HK-2 (cell line): ENCODE measurements at regions not wholly inside any gene's neighbourhood (a gene's known extent, or its start where the extent isn't known, plus 50 kb on each side); places are given as distances from the start of the nearest gene placed in this dataset.
"Not testable (repeated sequence)": the region's sequence is repeated elsewhere in the genome, so short reads cannot be mapped to it uniquely, and the experiment has no call there.

ENCODE experiments used
- DNase-seq: peaks from one replicate; pipeline ENCODE4 v3.0.0-alpha.2; 2018; ENCODE audit not compliant: unreplicated experiment

DNA sequence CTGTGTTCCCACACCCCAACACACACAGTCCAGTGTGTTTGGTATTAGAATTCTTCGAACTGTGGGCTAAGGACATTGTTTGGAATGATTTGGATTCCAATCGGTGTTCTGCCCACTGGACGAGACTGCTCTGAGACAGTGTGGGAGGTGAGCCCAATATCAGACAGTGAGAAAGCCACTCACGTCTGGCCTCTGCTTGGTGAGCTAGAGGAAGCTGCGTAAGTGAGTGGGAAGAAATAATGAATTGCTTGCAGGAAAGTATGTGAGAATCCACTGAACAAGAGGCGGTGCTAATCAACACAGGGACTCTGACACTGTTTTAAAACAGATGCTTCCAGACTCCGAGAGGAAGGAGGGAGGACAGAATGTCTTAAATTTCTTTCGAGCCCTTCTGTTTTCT lies 675.0 kb upstream of the ANKRD30A start:
- DNase-seq, result no peak

DNA sequence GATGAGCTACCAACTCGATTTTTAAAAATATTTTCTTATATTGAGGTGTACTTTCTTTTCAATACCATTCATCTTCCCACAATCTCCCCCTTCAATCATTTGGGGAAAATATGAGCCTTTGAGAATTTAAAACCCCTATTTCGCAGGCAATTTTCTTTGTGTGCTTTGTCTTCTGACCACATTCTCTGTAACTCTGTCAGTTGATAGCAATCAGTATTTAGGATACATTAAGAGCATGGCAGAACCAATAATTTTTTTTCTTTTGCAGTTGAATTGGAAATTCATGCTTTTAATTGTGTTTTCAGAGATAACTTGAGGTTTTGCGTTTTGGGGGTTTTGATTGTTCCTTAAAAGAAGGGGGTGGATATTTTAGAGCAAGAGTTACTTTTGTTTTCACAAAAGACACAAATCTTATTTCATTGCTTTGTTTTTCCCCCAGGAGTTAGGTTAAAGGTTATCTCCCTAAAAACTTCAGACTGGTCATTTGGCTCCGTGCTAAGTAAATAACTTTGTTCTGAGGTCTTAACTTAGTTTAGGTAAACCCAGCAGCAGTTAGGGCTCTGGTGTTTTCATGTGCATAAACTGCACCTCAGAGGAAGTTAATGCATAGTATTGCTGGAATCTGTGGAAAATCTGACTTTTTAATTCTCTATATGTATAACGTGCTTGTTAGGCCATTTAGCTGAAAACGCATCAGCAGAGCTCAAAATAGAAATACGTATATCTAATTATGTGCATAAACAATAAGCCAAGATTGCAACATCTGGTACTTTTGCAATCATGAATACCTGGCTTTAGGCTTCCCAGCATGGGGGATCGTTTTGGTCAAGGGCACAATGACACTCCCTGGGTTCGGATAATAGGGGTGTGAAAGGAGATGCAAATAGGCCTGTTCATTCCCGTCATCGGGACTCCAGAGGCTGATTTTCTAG lies 676.4 kb upstream of the ANKRD30A start:
- no peak for DNase-seq

DNA sequence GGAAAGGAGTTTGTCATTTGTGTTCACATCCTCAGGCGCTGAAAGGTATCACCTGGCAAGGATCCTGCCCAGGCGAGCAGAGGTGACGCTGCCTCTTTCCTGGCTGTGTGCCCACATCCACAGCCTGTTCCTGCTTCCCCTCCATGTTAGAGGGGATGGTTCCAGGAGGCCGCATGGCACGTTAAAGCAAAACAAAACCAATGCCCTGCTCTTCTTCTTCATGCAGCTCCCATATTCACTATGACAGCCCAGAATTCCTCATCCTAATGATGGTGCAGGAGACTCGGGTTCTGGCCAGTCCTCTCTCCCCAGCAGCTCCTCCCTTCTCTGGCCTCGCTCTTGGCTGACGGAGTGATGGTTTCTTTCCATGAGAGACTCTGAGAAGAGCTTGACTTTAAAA lies 678.5 kb upstream of the ANKRD30A start:
- no peak for DNase-seq

DNA sequence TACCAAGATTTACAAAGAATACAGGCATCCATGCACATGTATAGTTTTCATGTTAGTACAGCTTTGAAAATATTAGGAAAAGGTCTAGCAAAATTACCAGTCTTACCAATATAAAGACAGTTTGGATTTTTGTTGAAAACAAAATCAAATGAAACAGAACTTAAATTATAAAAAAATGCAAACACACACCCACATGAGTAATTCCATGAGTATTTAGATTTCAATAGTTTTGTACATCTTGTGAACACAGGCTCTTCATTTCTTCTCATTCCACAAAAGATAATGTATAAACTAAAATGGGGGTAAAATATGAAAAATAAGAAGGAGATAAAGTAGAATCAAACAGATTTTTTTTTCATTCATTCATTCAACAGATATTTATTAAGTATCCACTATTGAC lies 682.2 kb upstream of the ANKRD30A start:
- no peak for DNase-seq

DNA sequence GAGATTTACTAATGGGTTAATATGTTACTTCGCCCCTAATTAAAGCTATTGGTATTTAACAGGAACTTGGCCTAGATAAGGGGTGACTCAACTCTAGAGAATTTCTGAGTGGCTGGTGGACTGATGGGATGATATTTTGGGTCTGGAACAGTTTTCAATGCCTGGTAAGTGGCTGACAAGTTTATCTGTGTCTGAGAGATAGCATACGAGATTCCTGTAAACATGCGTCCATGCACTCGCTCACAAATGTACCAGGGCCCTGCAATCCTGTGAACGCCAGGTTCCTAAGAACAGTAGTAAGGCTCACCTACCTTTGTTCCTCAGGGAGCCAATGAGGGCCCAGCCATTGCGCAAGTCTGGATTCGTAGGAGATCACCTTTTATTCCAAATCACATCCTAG lies 683.8 kb upstream of the ANKRD30A start:
- DNase-seq, result peak; percentile 1

DNA sequence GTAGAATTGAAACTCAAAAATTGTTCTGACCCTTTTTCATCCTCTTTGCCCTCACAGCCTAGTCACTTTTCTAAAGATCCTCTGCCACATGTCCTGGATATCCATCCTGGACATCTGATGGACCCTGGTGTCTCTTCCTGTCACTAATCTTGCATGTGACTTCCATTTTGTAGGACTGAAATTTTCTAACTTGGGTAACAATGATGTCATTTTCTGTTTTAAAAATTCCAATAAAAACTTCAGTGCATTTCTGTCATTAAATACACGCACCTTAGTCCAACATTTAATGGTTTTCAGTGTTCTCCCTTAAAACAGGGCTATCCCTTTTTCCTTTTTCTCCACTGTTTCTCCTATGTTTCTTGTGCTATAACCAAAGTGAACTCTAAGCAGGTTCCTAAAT lies 684.9 kb upstream of the ANKRD30A start:
- no peak for DNase-seq

DNA sequence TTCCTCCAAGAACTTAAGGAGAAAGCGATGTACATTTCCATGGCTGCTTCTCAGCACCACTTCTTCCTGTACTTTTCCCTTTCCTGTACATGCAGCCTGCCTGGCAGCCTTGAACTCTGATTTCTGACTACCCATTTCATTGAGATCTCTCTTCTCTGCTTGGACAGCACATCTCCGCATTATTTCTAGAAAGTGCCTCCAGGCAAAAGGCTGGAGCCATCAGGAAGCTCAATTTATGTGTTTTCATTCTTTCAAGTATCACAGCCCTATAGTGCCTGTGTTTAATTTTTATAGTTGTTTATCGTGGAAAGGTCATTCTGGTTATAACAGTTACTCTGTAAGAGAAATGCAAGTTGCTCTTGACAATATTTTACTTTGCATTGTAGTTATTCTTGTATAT lies 688.0 kb upstream of the ANKRD30A start:
- no peak for DNase-seq

DNA sequence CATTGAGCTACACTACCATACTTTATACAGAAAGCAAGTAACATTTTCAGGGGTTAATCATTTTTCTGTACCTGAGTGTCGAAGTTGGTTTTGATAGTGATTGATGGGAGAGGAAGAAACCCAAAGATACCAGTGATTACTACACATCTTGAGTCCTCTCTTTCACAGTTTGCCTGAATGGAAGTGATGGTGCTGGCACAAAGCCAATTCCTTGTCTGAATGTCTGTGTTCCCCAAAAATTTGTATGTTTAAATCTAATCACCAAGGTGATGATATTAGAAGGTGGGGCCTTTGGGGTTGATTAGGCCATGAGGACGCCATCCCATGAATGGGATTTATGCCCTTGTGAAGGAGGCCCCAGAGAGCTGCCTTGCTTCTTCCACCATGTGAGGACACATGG lies 696.9 kb upstream of the ANKRD30A start:
- DNase-seq, result no peak

DNA sequence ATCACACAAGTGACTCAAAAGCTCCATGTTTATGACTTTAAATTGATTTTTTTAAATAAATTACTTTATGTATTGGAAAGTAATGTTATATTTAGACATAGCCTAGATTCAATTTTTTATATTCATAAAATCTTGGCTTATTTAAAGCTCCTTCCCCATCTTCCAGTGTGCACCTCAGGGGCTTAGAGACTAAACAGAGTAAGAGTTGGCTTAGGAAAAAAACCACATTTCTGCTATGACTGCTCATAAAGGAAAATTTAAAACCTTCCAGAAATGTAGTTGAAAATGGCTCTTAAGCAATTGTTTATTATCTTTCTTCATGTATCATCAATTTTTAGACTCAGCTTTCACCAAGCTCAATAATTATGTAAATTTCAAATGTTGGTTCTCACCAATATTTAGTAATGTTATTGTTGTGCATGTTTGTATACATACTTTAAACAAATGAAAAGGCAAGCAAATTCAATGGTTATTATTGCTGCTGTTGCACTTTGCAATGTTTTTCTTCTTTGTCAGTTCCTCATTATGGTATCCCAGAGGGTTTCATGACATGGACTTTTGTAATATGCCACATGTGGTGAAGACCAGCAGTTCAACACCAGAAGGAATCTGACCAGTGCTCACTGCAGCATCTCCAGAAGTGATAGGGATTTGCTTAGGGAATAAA lies 700.1 kb upstream of the ANKRD30A start:
- no peak for DNase-seq

DNA sequence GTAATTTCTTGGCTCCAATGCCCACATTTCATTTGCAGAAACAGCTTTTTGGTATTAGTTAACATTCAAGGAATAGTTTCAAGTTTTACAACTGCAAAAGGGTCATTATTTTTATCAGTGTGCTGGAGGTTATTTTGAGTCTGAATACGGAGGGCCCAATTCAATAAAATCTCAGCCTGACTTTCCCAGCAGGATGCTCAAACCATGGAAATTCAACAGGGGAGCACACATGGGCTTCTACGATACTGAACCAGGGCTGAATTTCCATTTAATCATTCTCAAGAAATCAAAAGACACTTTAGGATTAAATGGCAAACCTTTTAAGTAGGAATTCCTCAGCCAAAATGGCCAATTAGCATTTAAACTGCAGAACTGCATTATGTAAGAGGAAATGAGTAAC lies 700.9 kb upstream of the ANKRD30A start:
- DNase-seq, result no peak

DNA sequence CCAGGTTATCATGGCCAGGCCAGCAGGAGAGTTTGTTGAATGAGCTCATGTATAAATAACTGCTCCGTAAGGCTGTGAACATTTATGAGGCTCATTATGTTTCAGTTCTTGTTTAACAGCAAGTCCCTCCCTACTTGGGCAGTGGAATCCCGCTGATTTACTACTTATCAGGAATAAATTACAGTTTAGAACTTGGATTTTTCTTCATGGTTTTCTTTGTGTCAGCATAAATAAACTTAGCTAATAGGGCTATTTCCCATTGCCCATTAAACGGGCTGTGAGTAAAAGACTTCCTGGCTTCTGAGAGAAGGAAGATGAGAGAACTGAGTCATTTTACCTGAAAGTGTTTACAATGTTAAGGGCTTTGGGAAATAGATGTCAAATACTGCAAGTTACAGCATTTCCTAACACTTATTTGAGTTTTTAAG lies 701.6 kb upstream of the ANKRD30A start:
- no peak for DNase-seq

DNA sequence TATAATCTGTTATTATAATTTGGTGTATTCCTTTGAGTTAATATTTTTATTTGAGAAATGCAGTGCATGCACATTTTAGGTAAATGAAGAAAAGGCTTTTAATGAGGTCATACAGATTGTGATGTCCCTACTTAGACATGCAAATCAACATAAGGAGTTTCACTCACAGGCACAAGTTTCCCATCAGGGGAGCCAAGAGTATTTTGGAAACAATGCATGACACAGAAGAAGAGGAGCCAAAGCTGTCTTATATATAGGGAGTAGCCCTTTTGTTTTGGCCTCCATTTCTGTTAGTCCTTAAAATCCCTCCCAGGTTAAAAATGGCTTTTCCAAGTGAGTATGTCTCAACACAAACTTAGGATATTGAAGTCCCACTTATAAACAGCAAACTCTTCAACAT lies 703.4 kb upstream of the ANKRD30A start:
- no peak for DNase-seq

DNA sequence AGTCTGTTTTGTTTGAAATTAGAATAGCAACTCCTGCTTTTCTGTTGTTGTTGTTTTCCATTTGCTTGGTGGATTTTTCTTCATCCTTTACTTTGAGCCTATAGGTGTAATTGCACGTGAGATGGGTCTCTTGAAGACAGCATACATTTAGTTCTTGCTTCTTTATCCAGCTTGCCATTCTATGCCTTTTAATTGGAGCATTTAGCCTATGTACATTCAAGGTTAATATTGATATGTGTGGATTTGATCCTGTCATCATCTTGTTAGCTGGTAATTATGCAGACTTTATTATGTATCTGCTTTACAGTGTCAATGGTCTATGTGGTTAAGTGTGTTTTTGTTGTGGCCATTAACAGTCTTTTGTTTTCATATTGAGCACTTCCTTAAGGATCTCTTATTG lies 708.9 kb upstream of the ANKRD30A start:
- no peak for DNase-seq

DNA sequence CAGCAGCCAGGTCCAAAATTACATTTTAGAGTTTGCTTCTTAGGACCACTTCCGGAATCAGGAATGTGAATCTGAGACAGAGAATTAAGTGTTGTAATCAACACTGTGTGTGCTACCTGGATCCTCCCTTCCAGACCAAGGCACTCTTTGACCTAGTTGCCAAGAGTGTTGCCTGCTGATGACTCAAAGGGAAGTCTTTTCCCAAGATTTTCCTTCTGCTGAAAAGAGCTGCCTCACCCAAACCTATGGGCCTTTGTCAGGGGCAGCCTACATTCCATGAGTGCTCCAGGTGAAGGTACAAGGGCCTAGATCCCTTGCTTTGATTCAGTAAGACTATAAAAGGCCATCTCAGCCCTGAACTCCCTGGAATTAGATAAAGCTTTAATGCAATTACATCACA lies 712.5 kb upstream of the ANKRD30A start:
- no peak for DNase-seq

DNA sequence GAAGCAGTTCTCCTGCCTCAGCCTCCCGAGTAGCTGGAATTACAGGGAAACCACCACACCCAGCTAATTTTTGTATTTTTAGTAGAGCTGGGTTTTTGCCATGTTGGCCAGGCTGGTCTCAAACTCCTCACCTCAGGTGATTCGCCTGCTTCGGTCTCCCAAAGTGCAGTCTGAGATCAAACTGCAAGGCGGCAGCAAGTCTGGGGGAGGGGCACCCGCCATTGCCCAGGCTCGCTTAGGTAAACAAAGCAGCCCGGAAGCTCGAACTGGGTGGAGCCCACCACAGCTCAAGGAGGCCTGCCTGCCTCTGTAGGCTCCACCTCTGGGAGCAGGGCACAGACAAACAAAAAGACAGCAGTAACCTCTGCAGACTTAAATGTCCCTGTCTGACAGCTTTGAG lies 725.2 kb upstream of the ANKRD30A start:
- DNase-seq, result not testable (repeated sequence)

DNA sequence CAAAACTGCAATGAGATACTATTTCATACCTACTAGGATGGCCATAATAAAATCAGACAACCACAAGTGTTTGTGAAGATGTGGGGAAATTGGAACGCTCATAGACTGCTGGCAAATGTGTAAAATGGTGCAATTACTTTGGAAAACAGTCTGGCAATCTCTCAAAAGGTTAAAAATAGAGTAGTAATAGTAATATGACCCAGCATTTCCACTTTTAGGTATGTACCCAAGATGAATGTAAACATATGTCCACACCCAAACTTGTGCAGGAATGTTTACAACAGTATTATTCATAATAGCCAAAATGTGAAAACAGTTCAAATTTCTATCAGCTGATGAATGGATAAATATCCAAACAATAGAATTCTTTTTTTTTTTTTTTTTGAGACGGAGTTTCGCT lies 731.6 kb upstream of the ANKRD30A start:
- no peak for DNase-seq

DNA sequence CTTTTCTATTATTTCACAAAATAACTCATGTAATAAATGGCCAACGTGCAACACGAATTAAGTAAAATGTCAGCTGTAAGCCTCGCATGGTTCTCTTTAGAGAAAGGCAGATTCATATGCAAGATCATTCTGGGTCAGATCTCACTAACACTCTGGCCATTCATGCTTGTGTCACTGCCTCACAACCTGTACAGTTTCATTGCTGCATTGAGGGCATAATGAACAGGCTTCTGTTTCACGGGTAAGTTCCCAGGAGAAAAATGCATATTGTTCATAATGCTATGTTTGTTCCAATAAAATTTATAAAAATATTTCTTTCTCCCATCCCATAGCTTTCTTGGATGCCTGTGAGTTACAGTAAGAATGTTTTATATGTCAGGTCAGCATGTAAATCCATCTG lies 734.0 kb upstream of the ANKRD30A start:
- DNase-seq, result no peak

DNA sequence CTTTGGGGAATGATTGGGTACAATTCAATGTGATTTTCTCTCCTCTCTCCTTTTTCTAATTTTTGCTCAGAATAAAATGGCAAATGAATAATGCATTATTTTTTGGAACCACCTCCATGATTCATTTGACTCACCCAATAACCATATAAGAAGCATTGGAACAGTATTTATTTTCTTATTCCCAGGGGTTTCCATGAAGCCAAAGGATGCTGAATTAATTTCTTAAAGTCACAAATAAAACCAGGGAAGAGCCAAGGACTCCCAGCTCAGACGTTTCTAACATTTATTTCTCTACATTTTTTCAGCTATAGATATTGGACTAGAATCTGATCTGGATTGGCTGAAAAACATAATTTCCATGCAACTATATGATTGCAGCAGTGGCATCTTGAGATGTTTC lies 735.2 kb upstream of the ANKRD30A start:
- no peak for DNase-seq

DNA sequence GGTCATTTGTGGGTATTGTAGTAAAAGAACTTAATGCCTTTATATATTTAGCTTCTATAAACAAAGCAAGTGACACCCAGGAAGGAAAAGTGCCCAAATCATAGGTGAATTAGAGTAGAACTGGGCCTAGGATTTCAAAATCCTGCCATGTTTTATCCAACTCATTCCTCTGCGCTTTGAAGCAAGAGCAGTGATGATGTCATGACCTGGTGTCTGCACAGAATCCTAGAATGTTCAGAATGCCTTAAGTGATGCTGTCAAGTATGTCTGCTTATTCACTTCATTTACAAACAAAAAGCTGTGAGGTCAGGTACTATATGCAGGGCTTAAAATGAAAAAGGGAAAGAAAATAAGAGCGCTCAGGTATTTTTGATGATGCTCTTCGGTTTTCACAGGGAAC lies 737.2 kb upstream of the ANKRD30A start:
- no peak for DNase-seq

DNA sequence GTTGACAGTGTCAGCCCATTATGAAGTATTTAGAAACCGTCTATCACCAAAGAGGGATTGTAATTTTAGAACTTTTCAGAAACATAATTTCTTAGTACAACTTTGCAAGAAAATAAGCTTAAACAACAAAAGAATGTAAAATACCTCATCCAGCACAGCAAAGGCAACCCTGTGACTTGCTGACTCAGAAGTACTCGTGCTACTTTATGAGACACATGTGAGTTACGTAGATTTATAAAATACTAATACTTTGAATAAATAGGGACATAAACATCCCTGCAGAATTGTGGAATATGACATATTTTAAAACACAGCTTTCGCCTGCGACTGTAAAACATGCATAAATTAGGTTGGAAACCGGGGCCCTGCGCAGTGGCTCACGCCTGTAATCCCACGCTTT lies 739.7 kb upstream of the ANKRD30A start:
- no peak for DNase-seq

DNA sequence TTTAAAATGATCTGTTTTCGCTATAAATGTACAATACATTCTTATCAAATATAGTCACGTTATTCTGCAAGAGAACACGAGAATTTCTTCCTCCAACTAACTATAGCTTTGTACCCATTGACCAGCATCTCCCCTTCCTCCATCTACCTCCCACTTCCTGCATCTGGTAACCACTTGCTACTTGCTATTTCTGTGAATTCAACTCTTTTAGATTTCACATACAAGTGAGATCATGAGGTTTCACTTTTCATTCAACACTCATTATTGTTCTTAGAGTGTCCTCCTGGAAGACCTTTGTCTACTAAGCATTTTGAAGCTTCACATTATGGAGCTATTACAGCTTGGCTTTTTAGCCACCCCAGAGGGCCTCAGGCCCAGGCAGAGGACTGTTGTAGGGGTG lies 741.3 kb upstream of the FZD8 start:
- no peak for DNase-seq

DNA sequence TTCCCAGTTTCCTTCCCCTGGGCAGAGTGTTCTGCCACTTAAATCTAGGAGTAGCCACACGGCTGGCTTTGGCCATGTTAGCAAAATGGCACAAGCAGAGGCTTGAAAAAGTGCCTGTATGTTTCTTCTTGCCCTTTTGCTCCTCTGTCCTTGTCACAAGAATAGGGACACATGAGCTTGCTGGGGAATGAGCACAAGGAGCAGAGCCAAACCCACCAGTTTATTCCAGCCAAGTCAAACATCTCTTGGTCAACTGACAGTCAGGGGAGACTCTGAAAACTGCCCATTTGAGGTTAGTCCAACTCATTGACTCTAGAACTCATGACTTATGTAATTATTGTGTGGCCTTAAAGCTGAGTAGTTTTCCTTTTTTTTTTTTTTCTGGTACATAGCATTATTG lies 739.7 kb upstream of the FZD8 start:
- DNase-seq, result no peak

DNA sequence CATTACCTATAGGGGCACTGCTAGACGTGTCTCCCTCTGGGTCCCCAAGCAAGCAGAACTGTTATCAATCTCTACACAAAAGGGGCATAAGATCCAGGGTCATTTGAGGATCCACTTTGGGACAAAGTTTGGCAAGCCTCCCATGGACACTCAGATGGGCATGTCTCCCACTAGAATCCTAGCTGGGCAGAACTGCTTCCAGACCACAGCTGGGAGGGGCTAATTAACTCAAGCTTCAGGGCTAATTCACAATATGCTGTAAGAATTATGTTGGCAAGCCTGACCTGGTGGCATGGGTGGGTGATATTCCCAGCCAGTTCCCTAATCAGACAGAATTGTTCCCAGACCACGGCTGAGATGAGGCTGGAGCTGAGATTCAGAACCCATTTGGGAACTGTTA lies 738.4 kb upstream of the FZD8 start:
- no peak for DNase-seq
